Ovary (tissue), 3 donors: ENCODE measurements at regions not wholly inside any gene's neighbourhood (a gene's known extent, or its start where the extent isn't known, plus 50 kb on each side); places are given as distances from the start of the nearest gene placed in this dataset.

Experiments used
- CTCF ChIP-seq, 3 donors: fragments of 450-650 bp in 2 of 3; fragments of 200-600 bp in 1 of 3; IDR thresholded peaks; one replicate each; pipeline versions ENCODE4 v1.5.1 to v1.8.0; 2016 to 2022; ENCODE audit warnings: antibody characterized with exemption in 3 of 3, mild to moderate bottlenecking in 1 of 3
- EP300 ChIP-seq: sonication (generic); formaldehyde crosslinking; IDR thresholded peaks from one replicate; pipeline ENCODE4 v1.6.1; 2017; ENCODE audit warnings: antibody characterized with exemption
- donor health status: DM: no; HTN: no; CAD: no.

GRCh38 chr2:234411793-234412192, 85.1 kb downstream of the ARL4C start:
- TF ChIP-seq CTCF (IDR thresholded peaks at IDR 0.05) = no peak
- TF ChIP-seq EP300 = no peak
